GM21528 (cell line): ENCODE measurements at regions not wholly inside any gene's neighbourhood (a gene's known extent, or its start where the extent isn't known, plus 50 kb on each side); places are given as distances from the start of the nearest gene placed in this dataset.
"Not testable (repeated sequence)": the region's sequence is repeated elsewhere in the genome, so short reads cannot be mapped to it uniquely, and the experiment has no call there.

Experiments used
- ATAC-seq: cut with Tn5 transposase; IDR thresholded peaks from one replicate; pipeline ENCODE4 v1.9.1; 2021; ENCODE audit warnings: mild to moderate bottlenecking, moderate library complexity; ENCODE audit not compliant: unreplicated experiment, low FRiP score

DNA sequence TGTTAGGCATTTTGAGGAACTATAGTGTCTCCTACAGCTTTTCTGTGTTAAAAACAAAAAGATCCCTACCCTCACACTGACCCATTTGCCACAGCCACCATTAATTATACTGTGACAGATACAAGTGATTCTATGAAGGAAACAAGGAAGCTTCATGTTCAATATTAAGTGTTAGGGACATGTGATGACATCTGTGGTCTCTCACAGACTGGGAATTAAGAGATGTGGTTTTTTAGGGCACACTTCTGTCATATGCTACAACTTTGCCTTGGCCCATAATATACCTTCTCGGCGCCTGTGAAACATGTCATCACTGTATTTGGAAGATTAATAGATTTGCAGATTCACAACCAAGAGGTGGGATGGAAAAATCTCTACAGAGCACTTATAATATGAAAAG is 102.9 kb upstream of the TCF21 start:
- no peak for ATAC-seq

DNA sequence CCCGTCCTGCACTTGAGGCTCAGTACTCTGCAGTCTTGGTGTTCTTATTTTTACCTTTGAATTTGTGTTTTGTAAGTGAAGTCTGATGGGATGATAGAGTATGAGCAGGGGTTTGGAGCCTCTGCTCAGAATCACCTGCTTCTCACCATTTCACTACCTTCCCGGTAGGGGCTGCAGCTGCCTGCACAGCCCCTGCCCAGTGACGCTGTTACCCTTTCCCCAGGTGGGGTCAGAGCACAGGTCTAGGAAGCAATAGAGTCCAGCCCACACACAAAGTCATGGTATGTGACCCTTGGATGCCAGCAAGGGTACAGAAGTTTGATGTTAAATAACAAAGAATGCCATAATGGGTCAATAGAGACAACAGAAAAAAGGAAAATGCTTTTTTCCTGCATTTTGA is 101.8 kb upstream of the TCF21 start:
- ATAC-seq = no peak

DNA sequence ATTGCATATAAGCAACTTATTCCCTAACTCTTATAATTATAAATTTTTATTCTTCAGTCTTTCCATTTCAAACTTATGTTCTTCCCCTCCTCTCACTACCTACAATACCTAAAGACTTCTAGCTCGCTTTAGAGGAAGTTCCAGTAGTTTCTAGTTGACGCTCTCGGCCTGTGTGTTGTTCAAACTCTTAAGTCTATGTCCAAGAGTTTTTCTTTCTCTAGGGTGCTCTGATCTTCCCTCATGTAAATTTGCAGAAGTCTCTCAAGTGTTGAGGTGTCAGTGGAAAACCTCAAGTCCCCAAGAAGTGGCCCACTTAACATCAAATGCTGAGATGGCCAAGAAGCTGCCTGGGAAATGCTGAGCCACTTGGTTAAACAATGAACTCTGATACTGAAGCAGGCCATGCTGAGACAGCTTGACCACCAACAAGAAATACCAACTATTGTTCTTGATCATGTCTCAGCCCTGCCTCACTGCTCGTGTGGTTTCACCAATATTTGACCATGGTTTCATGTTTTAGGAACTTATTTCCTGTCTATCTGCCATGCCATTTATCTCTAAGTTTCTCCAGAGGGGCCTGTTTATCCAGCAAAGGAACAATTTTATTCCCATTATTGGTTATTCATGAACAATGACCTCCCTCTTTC is 100.9 kb upstream of the TCF21 start:
- ATAC-seq = no peak

DNA sequence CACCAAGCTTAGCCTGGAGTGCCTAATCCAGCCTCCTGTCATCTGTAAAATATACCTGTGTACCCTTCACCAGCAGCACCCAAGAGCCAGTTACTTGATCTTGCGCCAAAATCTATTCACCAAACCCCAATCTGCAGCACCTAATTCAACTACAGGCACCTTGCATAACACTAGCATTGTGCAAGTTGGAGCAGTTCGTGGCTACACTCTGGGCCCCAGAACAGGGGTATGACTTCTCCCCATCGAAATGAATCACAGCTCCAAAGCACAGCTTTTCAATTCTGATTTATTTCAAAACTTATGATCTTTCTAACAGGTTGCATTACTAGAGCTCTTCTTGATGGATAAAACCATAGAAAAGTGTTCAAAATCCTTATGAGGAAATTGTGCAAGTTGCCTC is 100.4 kb upstream of the TCF21 start:
- ATAC-seq = no peak

DNA sequence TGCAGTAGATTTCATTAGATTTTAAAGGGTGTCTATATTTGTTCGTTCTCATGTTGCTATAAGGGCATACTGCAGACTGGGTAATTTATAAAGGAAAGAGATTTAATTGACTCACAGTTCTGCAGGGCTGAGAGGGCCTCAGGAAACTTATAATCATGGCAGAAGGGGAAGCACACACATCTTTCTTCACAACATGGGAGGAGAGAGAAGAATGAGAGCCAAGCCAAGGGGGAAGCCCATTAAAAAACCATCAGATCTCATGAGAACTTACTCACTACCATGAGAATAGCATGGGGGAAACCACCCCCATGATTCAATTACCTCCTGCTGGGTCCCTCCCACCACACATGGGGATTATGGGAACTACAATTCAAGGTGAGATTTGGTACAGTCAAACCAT is 99.5 kb upstream of the TCF21 start:
- not testable (repeated sequence) for ATAC-seq

- ATAC-seq = not testable (repeated sequence)
Observed at GRCh38 chr6:133790756-133791155, 98.2 kb upstream of the TCF21 start.

GRCh38 chr6:133795051-133795450 is 93.9 kb upstream of the TCF21 start:
- not testable (repeated sequence) for ATAC-seq

DNA sequence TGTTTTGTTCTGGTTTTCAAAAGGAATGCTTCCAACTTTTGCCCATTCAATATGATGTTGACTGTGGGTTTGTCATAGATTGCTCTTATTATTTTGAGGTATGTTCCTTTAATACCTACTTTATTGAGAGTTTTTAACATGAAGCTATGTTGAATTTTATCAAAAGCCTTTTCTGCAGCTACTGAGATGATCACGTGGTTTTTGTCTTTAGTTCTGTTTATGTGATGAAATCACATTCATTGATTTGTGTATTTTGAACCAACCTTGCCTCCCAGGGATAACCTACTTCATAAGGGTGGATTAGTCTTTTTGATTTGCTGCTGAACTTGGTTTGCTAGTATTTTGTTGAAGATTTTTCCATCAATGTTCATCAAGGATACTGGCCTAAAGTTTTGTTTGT is 92.7 kb upstream of the TCF21 start:
- ATAC-seq = no peak

DNA sequence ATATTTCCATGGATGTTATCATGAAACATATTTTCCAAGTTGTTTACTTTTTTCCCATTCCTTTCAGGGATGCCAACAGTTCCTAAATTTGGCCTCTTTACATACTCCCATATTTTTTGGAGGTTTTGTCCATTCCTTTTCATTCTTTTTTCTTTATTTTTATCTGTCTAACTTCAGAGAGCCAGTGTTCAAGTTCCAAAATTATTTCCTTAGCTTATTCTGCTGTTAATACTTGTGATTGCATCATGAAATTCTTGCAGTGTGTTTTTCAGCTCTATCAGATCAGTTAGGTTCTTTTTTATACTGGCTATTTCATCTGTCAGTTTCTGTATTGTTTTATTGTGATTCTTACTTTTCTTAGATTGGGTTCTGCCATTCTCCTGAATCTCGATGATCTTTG is 89.9 kb upstream of the TCF21 start:
- ATAC-seq = no peak

DNA sequence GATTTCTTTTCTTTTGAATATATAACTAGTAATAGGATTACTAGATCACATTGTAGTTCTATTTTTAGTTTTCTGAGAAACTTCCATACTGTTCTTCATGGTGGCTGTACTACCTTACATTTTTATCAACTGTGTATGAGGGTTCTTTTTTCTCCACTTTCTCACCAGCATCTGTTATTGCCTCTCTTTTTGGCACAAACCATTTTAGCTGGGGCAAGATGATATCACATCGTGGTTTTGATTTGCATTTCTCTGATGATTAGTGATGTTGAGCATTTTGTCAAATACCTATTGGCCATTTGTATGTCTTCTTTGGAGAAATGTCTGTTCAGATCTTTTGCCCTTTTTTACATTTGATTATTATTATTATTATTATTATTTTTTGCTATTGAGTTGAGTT is 86.1 kb upstream of the TCF21 start:
- no peak for ATAC-seq

DNA sequence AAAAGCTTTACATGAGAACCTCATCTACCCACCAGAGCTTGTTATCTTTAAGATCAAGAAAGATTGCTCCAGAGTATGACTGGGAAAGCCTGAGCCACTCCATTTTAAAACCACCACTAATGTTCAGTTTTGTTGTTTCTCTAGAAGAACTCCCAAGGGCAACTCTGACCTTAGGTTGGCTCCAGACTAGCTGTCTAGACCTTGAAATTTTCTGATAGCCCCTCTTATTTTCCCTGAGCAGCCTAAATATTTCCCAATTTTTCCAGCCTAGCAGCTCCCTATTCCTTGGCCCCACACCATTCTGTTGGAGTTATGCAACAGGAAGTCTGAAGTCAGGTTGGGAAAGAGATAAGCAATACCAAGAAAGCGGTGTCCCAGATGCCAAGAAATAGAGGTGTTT is 84.6 kb upstream of the TCF21 start:
- no peak for ATAC-seq

DNA sequence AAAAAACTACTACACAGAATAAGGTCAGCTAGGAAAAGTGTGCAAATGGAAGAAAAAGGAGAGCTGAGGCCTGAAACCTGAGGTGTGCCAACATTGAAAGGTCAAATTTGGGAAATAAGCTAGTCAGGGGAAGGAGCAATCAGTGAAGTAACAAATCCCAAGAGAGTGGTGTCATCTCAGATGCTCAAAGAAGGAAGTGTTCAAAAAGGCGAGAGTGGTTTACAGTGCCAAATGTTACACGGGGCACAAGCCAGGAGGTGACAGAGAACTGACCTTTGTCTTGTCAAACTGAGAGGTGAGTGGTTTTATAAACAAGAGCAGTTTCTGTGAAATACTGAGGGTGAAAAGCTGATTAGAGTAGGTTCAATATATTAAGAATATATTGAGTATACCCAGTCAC is 83.0 kb upstream of the TCF21 start:
- ATAC-seq = no peak

DNA sequence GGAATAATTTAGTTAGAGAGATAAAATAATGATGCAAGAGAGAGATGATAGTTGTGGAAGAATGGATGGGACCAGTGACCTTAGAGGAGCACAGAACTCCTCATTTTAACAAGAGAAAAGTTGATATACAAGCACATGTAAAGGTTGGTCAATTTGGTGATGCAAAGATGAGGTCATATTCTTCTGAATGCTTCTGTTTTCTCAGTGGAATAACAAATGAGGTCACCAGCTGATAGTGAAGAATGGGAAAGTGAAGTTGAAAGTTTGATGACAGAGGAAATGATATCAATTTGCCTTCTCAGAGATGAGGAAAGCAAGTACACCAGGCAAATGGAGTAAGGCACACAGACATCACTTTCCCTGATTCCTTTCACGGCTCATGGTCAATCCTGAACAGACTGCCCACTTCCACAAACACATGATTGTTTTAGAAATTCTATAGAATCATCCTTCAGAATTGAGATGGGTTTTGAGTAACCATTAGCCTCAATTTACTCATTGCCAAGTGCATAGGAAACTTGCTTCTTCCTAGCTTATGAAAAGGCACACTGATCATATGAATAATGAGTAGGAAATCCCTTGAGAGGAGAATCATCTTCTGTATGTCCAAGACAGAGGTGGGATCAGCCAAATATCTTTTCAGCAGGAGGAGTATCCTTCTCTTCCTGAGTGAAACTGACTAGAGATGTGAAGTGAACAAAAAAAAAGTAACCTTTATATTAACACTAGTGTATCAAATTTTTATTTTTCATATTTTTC is 82.4 kb upstream of the TCF21 start:
- no peak for ATAC-seq

- no peak for ATAC-seq
Observed at GRCh38 chr6:133807501-133807900, 81.4 kb upstream of the TCF21 start.

DNA sequence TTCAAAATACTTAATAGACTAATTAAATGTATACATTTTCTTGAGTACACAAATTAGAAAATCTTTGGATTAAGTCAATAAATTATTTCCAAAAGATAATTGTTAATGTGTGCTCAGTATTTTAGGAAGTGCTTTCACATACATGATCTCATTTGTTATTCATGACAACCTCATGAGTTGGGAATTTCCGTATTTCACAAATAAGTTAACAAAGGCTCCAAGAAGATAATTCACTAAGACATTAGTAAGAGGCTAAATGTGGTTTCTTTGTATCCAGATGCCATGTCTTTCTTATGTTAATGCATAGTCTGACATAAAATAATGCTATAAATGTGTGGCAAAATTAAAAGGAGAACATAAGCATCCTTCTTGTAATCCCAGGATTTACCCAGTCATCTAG is 79.5 kb upstream of the TCF21 start:
- ATAC-seq = no peak

- no peak for ATAC-seq
Observed at GRCh38 chr6:133811557-133811956, 77.4 kb upstream of the TCF21 start.

DNA sequence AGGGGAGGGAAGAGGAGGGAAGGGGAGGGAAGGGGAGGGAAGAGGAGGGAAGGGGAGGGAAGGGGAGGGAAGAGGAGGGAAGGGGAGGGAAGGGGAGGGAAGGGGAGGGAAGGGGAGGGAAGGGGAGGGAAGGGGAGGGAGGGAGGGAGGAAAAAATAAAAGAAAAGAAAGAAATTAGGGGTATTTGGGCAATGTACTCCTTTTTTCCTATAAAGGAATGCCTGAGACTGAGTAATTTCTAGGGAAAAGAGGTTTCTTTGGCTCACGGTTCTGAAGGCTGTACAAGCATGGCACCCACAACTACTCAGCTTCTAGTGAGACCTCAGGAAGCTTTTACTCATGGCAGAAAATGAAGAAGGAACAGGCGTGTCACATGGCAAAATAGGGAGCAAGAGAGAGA is 76.5 kb upstream of the TCF21 start:
- not testable (repeated sequence) for ATAC-seq

DNA sequence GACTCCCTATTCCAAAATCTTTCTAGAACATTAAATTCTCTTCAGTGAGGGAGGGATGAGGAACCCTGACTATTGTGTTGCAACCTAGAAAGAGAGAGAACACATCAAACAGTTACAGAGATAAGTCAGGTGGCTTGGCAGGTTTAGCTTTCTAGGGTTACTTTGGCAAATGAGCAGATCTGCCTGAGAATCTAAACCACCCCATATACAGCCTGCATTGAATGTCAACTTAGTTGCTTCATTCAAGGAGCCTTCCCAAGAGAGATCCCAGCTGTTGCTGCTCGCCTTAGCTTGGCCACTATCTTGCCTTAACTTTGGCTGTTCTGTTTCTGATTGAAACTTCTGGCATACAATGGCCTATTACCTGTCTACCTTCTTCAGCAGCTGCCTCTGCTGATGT is 74.7 kb upstream of the TCF21 start:
- ATAC-seq = no peak

DNA sequence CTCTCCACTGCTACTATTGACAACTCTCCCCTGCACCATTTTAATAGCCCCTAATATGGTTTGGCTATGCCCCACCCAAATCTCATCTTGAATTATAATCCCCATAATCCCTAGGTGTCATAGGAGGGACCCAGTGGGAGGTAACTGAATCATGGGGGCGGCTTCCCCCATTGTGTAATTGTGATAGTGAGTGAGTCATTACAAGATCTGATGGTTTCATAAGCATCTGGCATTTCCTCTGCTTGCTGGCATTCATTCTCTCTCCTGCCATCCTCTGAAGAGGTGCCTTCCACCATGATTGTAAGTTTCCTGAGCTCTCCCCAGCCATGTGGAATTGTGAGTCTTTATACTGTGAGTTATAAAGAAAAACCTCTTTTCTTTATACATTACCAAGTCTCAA is 74.1 kb upstream of the TCF21 start:
- ATAC-seq = no peak

DNA sequence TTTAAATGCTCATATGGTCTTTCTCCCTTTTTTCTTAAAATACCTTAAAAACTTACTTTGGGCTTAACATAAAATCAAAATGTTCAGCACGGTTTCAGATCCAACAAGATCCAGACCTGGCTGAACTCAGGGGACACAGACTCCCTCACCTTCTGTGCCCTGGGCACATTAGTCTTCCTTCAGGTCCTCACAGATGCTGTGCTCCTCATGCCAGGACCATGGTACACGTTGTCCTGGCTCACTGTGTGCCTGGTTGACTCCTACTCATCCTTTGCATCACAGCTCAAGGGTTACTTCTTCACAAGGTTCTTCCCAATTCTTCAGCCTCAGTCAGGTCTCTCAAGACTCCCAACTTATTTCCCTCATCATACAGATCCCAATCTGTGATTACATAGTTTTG is 73.6 kb upstream of the TCF21 start:
- no peak for ATAC-seq

DNA sequence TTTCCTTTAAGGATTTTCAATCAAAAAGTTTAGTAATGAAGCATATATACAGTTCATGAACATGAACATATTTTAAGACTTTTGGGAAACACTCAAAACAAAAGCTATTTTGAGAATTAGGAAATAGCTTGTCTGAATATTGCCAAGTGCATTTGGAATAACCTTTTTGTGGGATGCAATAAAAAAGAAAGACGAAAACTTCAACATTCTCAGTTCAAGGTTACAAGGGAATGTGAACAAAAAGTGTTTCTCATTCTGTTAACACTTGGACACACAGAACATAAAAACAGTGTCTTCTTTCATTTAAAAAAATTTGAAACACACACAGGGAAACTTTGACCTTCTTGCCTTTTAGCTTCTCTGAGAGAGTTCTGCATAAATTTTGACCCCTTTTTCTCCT is 72.7 kb upstream of the TCF21 start:
- ATAC-seq = no peak

GRCh38 chr6:133817460-133818047 is 71.4 kb upstream of the TCF21 start:
- peak; percentile 64 for ATAC-seq
